ENCODE measurements at regions not wholly inside any gene's neighbourhood (a gene's known extent, or its start where the extent isn't known, plus 50 kb on each side); places are given as distances from the start of the nearest gene placed in this dataset.

DNA sequence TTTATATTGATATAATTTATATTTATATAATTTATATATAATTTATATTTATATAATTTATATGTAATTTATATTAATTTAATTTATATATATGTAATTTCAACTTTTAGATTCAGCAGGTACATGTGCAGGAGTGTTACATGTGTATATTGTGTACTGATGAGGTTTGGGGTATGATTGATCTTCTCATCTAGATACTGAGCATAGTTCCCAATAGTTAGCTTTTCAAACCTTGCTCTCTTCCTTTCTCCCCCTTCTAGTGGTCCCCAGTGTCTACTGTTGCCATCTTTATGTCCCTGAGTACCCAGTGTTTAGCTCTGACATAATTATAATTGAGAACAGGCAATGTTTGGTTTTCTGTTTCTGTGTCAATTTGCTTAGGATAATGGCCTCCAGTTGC is 1335.3 kb upstream of the CDH2 start:
- TF ChIP-seq, protein P1, sequence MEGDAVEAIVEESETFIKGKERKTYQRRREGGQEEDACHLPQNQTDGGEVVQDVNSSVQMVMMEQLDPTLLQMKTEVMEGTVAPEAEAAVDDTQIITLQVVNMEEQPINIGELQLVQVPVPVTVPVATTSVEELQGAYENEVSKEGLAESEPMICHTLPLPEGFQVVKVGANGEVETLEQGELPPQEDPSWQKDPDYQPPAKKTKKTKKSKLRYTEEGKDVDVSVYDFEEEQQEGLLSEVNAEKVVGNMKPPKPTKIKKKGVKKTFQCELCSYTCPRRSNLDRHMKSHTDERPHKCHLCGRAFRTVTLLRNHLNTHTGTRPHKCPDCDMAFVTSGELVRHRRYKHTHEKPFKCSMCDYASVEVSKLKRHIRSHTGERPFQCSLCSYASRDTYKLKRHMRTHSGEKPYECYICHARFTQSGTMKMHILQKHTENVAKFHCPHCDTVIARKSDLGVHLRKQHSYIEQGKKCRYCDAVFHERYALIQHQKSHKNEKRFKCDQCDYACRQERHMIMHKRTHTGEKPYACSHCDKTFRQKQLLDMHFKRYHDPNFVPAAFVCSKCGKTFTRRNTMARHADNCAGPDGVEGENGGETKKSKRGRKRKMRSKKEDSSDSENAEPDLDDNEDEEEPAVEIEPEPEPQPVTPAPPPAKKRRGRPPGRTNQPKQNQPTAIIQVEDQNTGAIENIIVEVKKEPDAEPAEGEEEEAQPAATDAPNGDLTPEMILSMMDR (IDR thresholded peaks at IDR 0.05): no peak
- no peak for TF ChIP-seq POLR2A (IDR thresholded peaks at IDR 0.05)
